ENCODE measurements at regions not wholly inside any gene's neighbourhood (a gene's known extent, or its start where the extent isn't known, plus 50 kb on each side); places are given as distances from the start of the nearest gene placed in this dataset.

GRCh38 chr1:13968361-13968760, 268.4 kb downstream of the PRDM2 start:
- DNase-seq (ENCODE audit: low read depth): no peak

- no peak for DNase-seq (ENCODE audit: low read depth)
Measured at GRCh38 chr1:13970631-13971247, 270.8 kb downstream of the PRDM2 start.

- no peak for DNase-seq (ENCODE audit: low read depth)
Measured at GRCh38 chr1:13976485-13976884, 276.5 kb downstream of the PRDM2 start.

- DNase-seq (ENCODE audit: low read depth): no peak
Measured at GRCh38 chr1:13981142-13981541, 281.2 kb downstream of the PRDM2 start.

GRCh38 chr1:13983393-13983792, 283.4 kb downstream of the PRDM2 start:
- DNase-seq (ENCODE audit: low read depth): no peak

- DNase-seq (ENCODE audit: low read depth): no peak
Measured at GRCh38 chr1:13990939-13991338, 291.0 kb downstream of the PRDM2 start.

- no peak for DNase-seq (ENCODE audit: low read depth)
Measured at GRCh38 chr1:13992489-13993285, 292.7 kb downstream of the PRDM2 start.

GRCh38 chr1:13994386-13994785, 294.4 kb downstream of the PRDM2 start:
- DNase-seq (ENCODE audit: low read depth): no peak

- DNase-seq (ENCODE audit: low read depth): no peak
Measured at GRCh38 chr1:13996334-13996733, 296.3 kb downstream of the PRDM2 start.

GRCh38 chr1:14003552-14003951, 303.6 kb downstream of the PRDM2 start:
- no peak for DNase-seq (ENCODE audit: low read depth)

GRCh38 chr1:14009582-14009981, 309.6 kb downstream of the PRDM2 start:
- DNase-seq (ENCODE audit: low read depth): no peak

- no peak for DNase-seq (ENCODE audit: low read depth)
Measured at GRCh38 chr1:14010476-14010875, 310.5 kb downstream of the PRDM2 start.

GRCh38 chr1:14011132-14011531, 311.1 kb downstream of the PRDM2 start:
- DNase-seq (ENCODE audit: low read depth): no peak

GRCh38 chr1:14011888-14012287, 311.9 kb downstream of the PRDM2 start:
- no peak for DNase-seq (ENCODE audit: low read depth)

GRCh38 chr1:14014929-14015328, 314.9 kb downstream of the PRDM2 start:
- no peak for DNase-seq (ENCODE audit: low read depth)

- DNase-seq (ENCODE audit: low read depth): no peak
Measured at GRCh38 chr1:14015917-14016316, 315.9 kb downstream of the PRDM2 start.

- no peak for DNase-seq (ENCODE audit: low read depth)
Measured at GRCh38 chr1:14017531-14017961, 317.6 kb downstream of the PRDM2 start.

- DNase-seq (ENCODE audit: low read depth): no peak
Measured at GRCh38 chr1:14019461-14019860, 319.5 kb downstream of the PRDM2 start.

GRCh38 chr1:14020006-14020405, 320.0 kb downstream of the PRDM2 start:
- DNase-seq (ENCODE audit: low read depth): no peak

GRCh38 chr1:14027099-14027498, 327.1 kb downstream of the PRDM2 start:
- DNase-seq (ENCODE audit: low read depth): no peak

- no peak for DNase-seq (ENCODE audit: low read depth)
Measured at GRCh38 chr1:14031461-14031860, 331.5 kb downstream of the PRDM2 start.

- DNase-seq (ENCODE audit: low read depth): no peak
Measured at GRCh38 chr1:14034506-14034905, 334.5 kb downstream of the PRDM2 start.

GRCh38 chr1:14037101-14037847, 337.3 kb downstream of the PRDM2 start:
- no peak for DNase-seq (ENCODE audit: low read depth)

Measured in stimulated activated CD8-positive, alpha-beta memory T cell treated with anti-CD3 and anti-CD28 coated beads, Interleukin-4, amount 100 ng/mL, for 24 hours (primary cell).